Left lung (tissue), 4 donors: ENCODE measurements at regions not wholly inside any gene's neighbourhood (a gene's known extent, or its start where the extent isn't known, plus 50 kb on each side); places are given as distances from the start of the nearest gene placed in this dataset.

Source experiments
- ATAC-seq: fragments of 200-7000 bp; cut with Tn5 transposase; one replicate; pipeline ENCODE4 v1.9.1; 2020; ENCODE audit warnings: moderate library complexity
- DNase-seq, 4 donors: peaks; one replicate each; pipeline ENCODE4 v3.0.0-alpha.2; 2013 to 2020
- H3K27ac ChIP-seq, 2 donors: fragments of 200-600 bp; sonication (generic) in 1 of 2; one replicate each; pipeline versions ENCODE4 v1.5.0 to v1.8.0; 2020 to 2021
- H3K27me3 ChIP-seq, 2 donors: fragments of 200-600 bp; sonication (generic) in 1 of 2; one replicate each; pipeline versions ENCODE4 v1.5.0 to v1.8.0; 2020 to 2021
- H3K36me3 ChIP-seq, 2 donors: fragments of 200-600 bp; sonication (generic) in 1 of 2; one replicate each; pipeline versions ENCODE4 v1.5.0 to v1.8.0; 2020 to 2021
- H3K4me1 ChIP-seq, 2 donors: fragments of 200-600 bp; one replicate each; pipeline ENCODE4 v1.8.0; 2021
- H3K4me3 ChIP-seq, 2 donors: fragments of 200-600 bp; sonication (generic) in 1 of 2; one replicate each; pipeline versions ENCODE4 v1.5.0 to v1.8.0; 2020 to 2021; ENCODE audit warnings: mild to moderate bottlenecking in 1 of 2
- H3K9me3 ChIP-seq, 2 donors: fragments of 200-600 bp; sonication (generic) in 1 of 2; one replicate each; pipeline versions ENCODE4 v1.5.0 to v1.8.0; 2020 to 2021
- intact Hi-C, 2 donors: fragments of 100-400 bp; cut with DNase I; formaldehyde crosslinking; loops; one replicate each; pipeline versions ENCODE4 v1.11.2 to v1.14.2; 2022
- TF ChIP-seq, protein P1 (sequence below), 2 donors: fragments of 200-600 bp; sonication (generic) in 1 of 2; IDR thresholded peaks; one replicate each; pipeline versions ENCODE4 v1.5.0 to v1.8.0; 2021; ENCODE audit warnings: antibody characterized with exemption in 2 of 2
- donor health status: DM: no; HTN: yes; CAD: no.
- donor health status: DM: no; HTN: no; CAD: no.

DNA sequence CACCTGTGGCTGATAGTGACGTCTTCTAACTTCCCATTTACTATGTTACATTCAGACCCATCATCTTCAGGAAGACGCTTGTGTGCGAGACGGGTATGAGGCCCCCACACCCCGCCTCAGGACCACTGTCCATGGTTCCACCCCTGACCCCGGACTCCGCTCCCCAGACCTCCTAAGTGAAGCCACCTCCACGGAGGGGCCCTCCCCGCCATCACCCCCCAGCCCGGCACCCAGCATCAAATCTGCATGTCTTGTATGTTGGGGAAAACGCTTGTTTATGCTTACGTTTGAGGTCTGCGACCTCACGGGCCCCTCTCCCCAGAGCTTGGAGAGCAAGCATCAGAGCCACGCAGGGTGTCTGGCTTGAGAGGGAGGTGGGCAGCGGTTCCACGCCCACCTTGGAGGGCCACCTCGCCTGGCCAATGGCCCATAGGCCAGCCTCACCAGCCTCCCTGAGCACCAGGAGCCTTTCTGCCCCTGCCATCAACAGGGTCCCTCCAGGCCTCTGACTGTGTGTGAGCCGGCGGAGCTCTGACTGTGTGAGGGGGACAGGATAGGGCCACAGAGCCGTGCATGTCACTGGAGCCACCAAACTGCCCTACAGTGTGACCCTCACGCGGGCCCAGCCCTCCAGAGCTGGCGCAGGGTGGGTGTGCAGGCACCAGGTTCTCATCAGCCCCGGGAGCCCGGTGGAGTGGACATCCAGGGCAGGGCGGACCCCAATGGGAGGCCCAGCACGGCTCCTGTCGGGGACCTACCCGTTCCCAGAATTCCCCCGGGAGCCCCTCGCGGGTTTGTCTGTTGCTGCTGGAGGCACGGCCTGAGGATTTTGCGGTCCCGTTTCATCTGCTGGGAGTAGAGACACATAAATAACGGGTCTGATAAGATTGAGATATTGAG lies 88.4 kb upstream of the NKX1-1 start:
- Histone ChIP-seq H3K27ac (no peak overlapping the region), H3K27me3 (peaks cover 0 to 67% of the 10 kb centered on the region in 2 donors), H3K4me3 (no peak overlapping the region), H3K36me3 (no peaks in the 10 kb centered on the region), H3K4me1 (no peaks in the 10 kb centered on the region), H3K9me3 (no peaks in the 10 kb centered on the region)
- TF ChIP-seq, protein P1, sequence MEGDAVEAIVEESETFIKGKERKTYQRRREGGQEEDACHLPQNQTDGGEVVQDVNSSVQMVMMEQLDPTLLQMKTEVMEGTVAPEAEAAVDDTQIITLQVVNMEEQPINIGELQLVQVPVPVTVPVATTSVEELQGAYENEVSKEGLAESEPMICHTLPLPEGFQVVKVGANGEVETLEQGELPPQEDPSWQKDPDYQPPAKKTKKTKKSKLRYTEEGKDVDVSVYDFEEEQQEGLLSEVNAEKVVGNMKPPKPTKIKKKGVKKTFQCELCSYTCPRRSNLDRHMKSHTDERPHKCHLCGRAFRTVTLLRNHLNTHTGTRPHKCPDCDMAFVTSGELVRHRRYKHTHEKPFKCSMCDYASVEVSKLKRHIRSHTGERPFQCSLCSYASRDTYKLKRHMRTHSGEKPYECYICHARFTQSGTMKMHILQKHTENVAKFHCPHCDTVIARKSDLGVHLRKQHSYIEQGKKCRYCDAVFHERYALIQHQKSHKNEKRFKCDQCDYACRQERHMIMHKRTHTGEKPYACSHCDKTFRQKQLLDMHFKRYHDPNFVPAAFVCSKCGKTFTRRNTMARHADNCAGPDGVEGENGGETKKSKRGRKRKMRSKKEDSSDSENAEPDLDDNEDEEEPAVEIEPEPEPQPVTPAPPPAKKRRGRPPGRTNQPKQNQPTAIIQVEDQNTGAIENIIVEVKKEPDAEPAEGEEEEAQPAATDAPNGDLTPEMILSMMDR (IDR thresholded peaks at IDR 0.05): no peak
- intact Hi-C loops: no loop called here
- DNase-seq (peak in 1 of 4 donors; percentile 61), ATAC-seq (no peak)

DNA sequence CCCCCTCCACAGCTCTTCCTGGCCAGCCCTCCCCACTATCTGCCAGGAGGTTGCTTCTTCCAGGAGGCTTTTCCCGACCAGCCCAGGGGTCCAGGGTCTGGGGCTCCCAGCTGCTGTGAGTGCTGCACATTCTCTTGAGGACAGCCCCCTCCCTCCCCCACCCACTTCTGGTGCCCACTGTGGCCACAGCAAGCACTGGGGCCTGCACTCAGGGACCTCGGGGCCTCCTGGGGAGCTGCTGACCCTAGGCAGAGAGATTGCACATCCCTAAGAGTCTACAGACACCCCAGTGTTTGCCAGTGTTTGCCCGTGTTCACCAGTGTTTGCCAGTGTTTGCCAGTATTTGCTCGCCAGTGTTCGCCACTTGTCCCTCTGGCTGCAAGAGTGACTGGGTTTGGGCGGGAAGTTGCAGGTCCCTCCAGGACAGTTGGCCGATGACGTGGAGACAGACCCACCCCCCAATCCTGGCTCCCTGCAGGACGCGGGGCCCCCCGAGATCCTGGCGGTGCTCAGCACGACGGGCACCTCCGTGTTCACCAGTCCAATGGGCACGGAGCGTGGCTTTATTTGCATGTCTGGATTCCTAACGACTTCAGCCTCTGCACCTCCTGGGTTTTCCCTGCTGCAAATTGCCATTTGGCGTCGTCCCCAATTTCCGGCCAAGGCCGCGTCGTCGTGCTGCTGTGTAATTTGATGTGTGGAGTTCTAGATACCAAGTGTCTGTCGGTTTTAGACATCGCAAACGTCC lies 87.5 kb upstream of the NKX1-1 start:
- H3K27me3 ChIP-seq: peaks cover 0 to 77% of the 10 kb centered on the region in 2 donors

DNA sequence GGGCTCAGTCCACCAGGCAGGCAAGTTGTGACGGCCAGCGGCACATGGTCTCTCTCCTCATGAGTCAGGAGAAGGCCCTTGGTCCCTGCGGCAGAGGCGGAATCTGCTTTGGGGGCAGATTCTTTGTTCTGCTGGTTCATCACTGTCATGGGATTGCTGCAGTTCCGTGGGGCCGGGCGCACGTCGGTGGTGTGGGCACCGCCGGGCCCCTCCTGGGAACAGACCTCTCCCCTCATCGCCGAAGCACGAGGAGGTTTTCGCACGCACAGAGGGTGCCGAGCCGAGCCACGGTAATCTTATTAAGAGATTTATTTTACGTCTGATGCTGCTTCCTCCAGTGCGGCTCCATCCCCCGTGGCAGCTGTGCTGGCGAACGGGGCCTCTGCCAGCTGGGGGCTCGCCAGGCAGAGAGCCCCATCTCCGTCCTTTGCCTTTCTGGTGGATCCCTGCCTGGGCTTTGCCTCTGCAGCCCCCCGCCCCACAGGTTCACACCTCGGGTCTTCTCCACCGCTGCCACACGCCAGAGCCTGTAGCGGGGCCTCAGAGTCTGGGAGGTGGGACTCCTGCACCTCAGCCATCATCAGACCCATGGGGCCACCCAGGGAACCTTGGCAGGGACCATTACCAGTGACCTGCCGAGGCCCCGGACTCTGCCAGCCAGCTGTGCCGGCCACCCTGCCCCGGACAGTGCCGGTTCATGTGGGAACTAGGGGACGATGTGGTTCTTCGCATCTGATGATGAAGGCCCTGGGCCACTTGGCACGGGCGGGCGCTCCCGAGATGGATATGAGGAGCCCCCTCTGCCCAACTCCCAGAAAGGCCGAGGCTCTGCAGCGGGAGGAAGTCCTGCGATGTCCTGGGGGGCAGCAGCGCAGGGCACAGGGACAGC lies 86.7 kb upstream of the NKX1-1 start:
- no peak overlapping the region for H3K4me3 ChIP-seq
- no peaks in the 10 kb centered on the region for H3K36me3 ChIP-seq
- ATAC-seq (no peak), DNase-seq (peak in 2 of 4 donors; percentile 28 to 66)
- no peaks in the 10 kb centered on the region for H3K4me1 ChIP-seq
- H3K9me3 ChIP-seq: no peaks in the 10 kb centered on the region
- TF ChIP-seq, protein P1 (IDR thresholded peaks at IDR 0.05): no peak
- H3K27me3 ChIP-seq: peaks cover 0 to 85% of the 10 kb centered on the region in 2 donors
- H3K27ac ChIP-seq: no peak overlapping the region
- intact Hi-C loops: no loop called here

More for the DNA sequence above, 87.5 kb upstream of the NKX1-1 start:
- Histone ChIP-seq H3K4me3 (no peak overlapping the region), H3K36me3 (no peaks in the 10 kb centered on the region), H3K4me1 (no peaks in the 10 kb centered on the region), H3K9me3 (no peaks in the 10 kb centered on the region), H3K27ac (no peak overlapping the region)
- intact Hi-C loops: no loop called here
- DNase-seq: peak in 2 of 4 donors; percentile 10 to 50
- no peak for ATAC-seq
- TF ChIP-seq, protein P1 (IDR thresholded peaks at IDR 0.05): no peak

DNA sequence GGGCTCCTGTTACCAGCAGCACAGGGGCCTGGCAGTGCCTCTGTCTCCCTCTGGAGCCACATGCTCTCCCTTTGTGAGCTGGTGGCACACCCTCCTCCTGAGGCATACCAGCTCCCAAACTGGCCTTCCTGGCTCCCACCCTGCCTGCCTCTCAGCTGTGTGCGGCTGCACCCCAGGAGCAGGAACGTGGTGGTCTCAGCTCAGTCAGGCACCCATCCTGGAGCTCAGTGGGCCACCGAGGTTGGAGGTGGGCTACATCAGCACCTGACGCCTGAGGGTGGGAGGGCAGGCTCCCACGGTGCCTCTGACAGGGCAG lies 85.9 kb upstream of the NKX1-1 start:
- intact Hi-C loops: no loop called here

More for the DNA sequence above, 85.9 kb upstream of the NKX1-1 start:
- Histone ChIP-seq H3K4me3 (no peak overlapping the region), H3K4me1 (no peaks in the 10 kb centered on the region), H3K27ac (no peak overlapping the region), H3K9me3 (peaks cover 0 to 8% of the 10 kb centered on the region in 2 donors), H3K27me3 (peaks cover 0 to 89% of the 10 kb centered on the region in 2 donors), H3K36me3 (no peaks in the 10 kb centered on the region)
- DNase-seq (peak in 1 of 4 donors; percentile 51), ATAC-seq (no peak)
- TF ChIP-seq, protein P1 (IDR thresholded peaks at IDR 0.05): no peak
